Superior temporal gyrus (tissue), 1 donor: ENCODE measurements at regions not wholly inside any gene's neighbourhood (a gene's known extent, or its start where the extent isn't known, plus 50 kb on each side); places are given as distances from the start of the nearest gene placed in this dataset.

Source experiments
- DNase-seq: peaks from one replicate; pipeline ENCODE4 v3.0.0-alpha.2; 2016; ENCODE audit errors: extremely low spot score

DNA sequence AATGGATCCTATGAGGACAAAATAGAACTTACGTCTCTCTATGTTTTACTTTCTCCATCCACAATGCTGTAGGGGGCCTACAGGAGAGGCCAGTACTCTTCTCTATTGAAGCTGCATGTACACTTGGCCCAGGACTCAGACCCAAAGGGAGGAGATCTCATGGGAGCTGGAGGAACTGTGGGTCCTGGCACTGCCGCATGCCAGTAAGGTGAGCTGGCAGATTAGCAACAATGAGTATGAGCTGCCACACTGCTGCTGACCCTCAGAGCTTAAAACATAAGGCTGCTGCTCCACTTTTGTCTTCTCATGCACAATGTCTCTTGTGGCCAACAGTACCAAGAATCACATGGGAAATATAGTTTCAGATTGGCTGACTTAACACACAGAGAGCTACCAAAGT, 57.8 kb upstream of the TBC1D5 start:
- no peak for DNase-seq

DNA sequence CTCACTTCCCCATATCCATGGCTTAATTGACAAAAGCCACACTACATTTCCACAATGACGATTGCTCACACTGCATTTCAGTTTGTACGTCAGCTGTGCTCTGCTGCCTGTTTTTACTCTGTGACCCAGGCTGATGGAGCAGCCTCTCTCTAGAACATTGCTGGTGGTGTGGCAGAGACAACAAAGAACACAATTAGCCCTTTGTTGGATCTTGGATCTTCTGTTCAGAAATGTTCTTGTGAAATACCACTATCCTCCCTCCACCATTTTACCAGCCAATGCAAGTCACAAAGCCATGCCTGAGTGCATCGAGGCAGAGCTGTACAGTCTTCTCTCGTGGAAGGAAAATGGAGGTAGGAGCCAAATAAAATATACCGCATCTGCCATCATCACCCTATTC, 56.9 kb upstream of the TBC1D5 start:
- peak; percentile 67 for DNase-seq

DNA sequence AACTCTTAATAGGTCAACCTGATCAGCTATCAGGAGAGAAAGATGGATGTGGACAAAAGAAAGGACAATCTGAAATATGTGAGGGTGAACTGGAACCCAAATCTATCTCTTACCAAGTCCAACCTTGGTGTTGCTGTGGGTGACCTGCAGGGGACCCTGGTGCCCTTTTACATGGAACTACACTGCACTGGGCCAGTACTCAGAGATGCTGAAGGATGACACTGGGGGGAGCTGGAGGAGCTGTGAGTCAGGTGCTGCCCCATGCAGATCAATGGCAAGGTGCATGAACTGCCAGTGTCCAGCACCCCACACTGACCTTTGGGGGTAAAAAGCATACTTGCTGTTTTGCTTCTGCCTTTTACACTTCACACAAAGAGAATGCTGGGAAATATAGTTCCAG, 55.6 kb upstream of the TBC1D5 start:
- no peak for DNase-seq

GRCh38 chr3:17795711-17796110, 53.3 kb upstream of the TBC1D5 start:
- DNase-seq, result no peak

GRCh38 chr3:17795280-17795679, 52.8 kb upstream of the TBC1D5 start:
- no peak for DNase-seq

DNA sequence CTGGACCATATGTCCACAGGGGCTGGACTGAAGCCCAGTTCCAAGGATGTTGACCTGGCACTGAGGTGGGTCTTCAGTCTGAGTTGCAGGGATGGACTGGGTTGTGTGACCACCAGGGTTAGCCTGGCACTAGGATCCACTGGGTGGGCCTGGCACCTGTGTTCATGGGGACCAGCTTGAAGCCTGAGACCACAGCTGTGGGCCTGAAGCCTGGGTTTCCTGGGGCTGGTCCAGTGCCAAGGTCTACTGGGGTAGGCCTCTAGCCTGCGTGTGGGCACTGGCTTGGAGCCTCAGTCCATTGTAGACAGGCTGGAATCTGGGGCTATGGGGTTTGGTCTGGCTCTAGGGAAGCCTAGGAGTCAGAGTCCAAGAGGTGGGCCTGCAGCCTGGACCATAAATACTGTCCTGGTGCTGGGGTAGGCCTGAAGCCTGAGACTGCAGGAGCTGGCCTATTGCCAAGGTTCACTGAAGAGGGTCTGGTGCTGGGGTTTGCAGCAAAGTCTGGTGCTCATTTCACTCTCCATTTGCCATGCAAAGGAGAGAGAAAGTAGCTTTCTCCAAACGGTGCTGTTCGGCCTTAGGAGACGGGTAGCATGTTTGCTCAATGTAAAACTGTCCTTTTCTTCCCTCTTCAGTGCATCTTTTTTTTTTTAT, 51.2 kb upstream of the TBC1D5 start:
- DNase-seq, result no peak
